ENCODE measurements at regions not wholly inside any gene's neighbourhood (a gene's known extent, or its start where the extent isn't known, plus 50 kb on each side); places are given as distances from the start of the nearest gene placed in this dataset.

DNA sequence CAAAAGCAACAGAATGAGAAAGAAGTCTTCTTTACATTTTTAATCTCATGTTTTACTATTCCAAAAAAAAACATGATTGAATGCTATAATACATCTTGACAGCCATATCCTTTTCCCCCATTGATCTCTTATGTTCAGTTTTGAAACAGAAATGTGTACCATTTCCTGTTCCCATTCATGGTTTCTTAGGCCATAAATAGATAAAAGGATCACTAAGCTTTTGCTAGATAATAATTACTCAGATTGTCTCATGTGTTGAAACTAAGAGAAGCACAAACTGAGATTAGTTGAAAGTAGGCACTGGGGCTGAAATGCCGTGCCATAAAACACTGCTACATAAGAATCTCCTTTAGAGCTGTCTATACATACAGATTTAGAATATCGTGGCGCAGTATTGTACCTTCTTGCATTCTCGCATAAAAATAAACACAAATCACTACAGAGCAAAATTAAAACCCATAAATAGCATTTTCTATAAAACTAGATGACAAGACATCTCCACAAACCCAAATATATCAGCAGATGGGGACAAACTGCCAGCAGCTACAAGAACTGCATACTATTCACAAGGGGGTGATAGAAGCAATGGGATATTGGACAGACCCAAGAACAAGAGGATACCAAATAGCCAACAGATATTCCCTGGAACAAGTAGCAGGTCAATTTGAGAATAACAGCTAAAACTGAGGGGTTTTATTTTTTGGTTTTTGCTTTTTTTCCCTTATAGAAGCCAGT is 405.3 kb upstream of the PRMT6 start:
- Histone ChIP-seq H3K18ac (ENCODE audit: low read length) (no peak overlapping the region), H3K4me3 (ENCODE audit: low read length in 2 of 2) (no peak overlapping the region), H3K4ac (ENCODE audit: low read length) (no peak overlapping the region)

DNA sequence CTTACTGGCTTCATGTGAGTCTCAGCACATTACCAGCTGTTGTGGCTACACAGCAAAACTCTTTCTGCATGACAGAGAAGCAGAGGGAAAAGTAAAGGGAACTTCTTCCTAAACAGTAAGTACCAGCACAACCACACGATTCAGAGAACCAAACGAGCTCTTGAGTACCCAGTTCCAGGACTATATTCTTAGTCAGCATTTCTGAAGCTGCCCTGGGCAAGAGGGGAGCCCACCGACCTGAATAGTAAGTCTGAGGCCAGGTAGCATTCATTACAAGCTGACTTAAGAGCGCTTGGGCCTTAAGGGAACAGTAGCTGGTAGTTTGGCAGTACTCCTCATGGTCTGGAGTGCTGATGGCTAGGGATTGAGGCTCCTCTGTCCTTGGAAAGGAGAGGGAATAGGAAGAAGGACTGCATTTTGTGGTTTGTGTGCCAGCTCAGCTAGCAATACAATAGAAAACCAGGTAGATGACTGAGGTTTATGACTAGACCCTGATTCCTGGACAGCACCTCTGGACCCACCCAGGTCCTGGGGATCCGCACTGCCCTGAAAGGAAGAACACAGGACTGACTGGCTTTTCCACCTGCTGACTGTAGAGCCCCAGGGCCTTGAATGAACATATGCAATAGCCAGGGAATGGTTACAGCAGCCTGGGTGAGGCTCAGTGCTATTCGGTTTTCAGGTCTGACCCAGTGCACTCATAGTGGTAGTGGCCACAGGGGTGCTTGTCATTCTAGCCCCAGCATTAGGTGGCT is 396.8 kb upstream of the PRMT6 start:
- H3K79me1 ChIP-seq (ENCODE audit: low read depth, low read length), result no peaks in the 10 kb centered on the region
- no peak overlapping the region for H2AK5ac ChIP-seq (ENCODE audit: low read depth, low read length)
- no peak overlapping the region for H2BK120ac ChIP-seq (ENCODE audit: low read depth, low read length)
- H3K14ac ChIP-seq (ENCODE audit: low read length), result no peak overlapping the region
- no peaks in the 10 kb centered on the region for H3K36me3 ChIP-seq (replicated peaks in 1 of 2; ENCODE audit: control insufficient read depth in 2 of 2, insufficient read depth in 2 of 2, low read length in 2 of 2)
- H3K4me1 ChIP-seq (ENCODE audit: control insufficient read depth in 2 of 2, insufficient read depth in 1 of 2, low read depth in 1 of 2, low read length in 2 of 2), result no peaks in the 10 kb centered on the region
- H3K9ac ChIP-seq (ENCODE audit: low read depth, low read length, poor library complexity), result no peak overlapping the region
- H3K4ac ChIP-seq (ENCODE audit: low read length), result no peak overlapping the region
- no CpG with 5 or more reads among the region's 6 CpGs for WGBS, 2 donors (ENCODE audit: extremely low coverage in 2 of 2, insufficient read length in 2 of 2, insufficient replicate concordance in 1 of 2)
- H2BK5ac ChIP-seq (ENCODE audit: low read length), result no peak overlapping the region
- no peak overlapping the region for H3K23ac ChIP-seq (ENCODE audit: low read depth, low read length, poor library complexity)
- H2BK12ac ChIP-seq (ENCODE audit: low read length), result no peak overlapping the region
- no peak overlapping the region for H3K4me3 ChIP-seq (ENCODE audit: low read length in 2 of 2)
- H4K8ac ChIP-seq (ENCODE audit: low read depth, low read length), result no peak overlapping the region
- no peak overlapping the region for H2AFZ ChIP-seq (ENCODE audit: low read length)
- no peak overlapping the region for H3K18ac ChIP-seq (ENCODE audit: low read length)
- H3K9me3 ChIP-seq (replicated peaks in 1 of 2; ENCODE audit: control insufficient read depth in 2 of 2, insufficient read depth in 1 of 2, low read depth in 1 of 2, low read length in 2 of 2), result no peaks in the 10 kb centered on the region
- no peak overlapping the region for H2BK15ac ChIP-seq (ENCODE audit: low read length)
- no peak overlapping the region for H3K4me2 ChIP-seq (ENCODE audit: insufficient read depth, low read length, poor library complexity, severe bottlenecking)
- H4K91ac ChIP-seq (ENCODE audit: low read depth, low read length, poor library complexity), result no peak overlapping the region
- no peak for DNase-seq (ENCODE audit: low spot score)
- no peaks in the 10 kb centered on the region for H3K27me3 ChIP-seq (ENCODE audit: control insufficient read depth in 3 of 3, insufficient read depth in 3 of 3, low read depth in 1 of 3, low read length in 3 of 3)
- no peak overlapping the region for H3K27ac ChIP-seq (replicated peaks; ENCODE audit: low read length)

More for the DNA sequence above, 405.3 kb upstream of the PRMT6 start:
- Histone ChIP-seq H3K9ac (ENCODE audit: low read depth, low read length, poor library complexity) (no peak overlapping the region), H3K23ac (ENCODE audit: low read depth, low read length, poor library complexity) (no peak overlapping the region), H3K27ac (replicated peaks; ENCODE audit: low read length) (no peak overlapping the region), H3K79me1 (ENCODE audit: low read depth, low read length) (no peaks in the 10 kb centered on the region), H3K27me3 (ENCODE audit: control insufficient read depth in 3 of 3, insufficient read depth in 3 of 3, low read depth in 1 of 3, low read length in 3 of 3) (no peaks in the 10 kb centered on the region), H3K4me1 (ENCODE audit: control insufficient read depth in 2 of 2, insufficient read depth in 1 of 2, low read depth in 1 of 2, low read length in 2 of 2) (no peaks in the 10 kb centered on the region), H3K9me3 (replicated peaks in 1 of 2; ENCODE audit: control insufficient read depth in 2 of 2, insufficient read depth in 1 of 2, low read depth in 1 of 2, low read length in 2 of 2) (no peaks in the 10 kb centered on the region), H3K36me3 (replicated peaks in 1 of 2; ENCODE audit: control insufficient read depth in 2 of 2, insufficient read depth in 2 of 2, low read length in 2 of 2) (no peaks in the 10 kb centered on the region), H2AK5ac (ENCODE audit: low read depth, low read length) (no peak overlapping the region), H2BK15ac (ENCODE audit: low read length) (no peak overlapping the region), H2AFZ (ENCODE audit: low read length) (no peak overlapping the region), H3K4me2 (ENCODE audit: insufficient read depth, low read length, poor library complexity, severe bottlenecking) (no peak overlapping the region), H3K14ac (ENCODE audit: low read length) (no peak overlapping the region), H2BK5ac (ENCODE audit: low read length) (no peak overlapping the region), H2BK12ac (ENCODE audit: low read length) (no peak overlapping the region), H2BK120ac (ENCODE audit: low read depth, low read length) (no peak overlapping the region), H4K91ac (ENCODE audit: low read depth, low read length, poor library complexity) (no peak overlapping the region), H4K8ac (ENCODE audit: low read depth, low read length) (no peak overlapping the region)
- no CpG with 5 or more reads among the region's 4 CpGs for WGBS, 2 donors (ENCODE audit: extremely low coverage in 2 of 2, insufficient read length in 2 of 2, insufficient replicate concordance in 1 of 2)
- DNase-seq (ENCODE audit: low spot score), result no peak

DNA sequence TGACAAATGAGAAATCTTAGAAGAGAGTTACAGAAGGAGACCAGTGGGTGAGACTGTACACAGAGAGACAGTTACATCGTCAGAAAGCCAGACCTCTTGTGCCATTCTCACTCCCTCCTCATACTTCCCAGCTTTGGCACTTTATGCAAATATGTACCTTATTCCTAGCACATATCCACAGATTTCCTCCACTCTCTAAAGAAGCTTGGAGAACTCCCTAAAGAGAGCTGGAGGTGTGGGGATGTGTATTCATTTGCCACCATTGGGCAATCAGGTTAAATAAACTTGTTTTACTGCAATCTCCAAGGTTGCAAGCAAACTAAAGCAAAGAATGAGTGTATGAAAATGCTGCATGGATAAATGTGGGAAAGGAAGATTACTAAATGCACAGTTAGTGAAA is 380.9 kb upstream of the PRMT6 start:
- no peak overlapping the region for H3K4me2 ChIP-seq (ENCODE audit: insufficient read depth, low read length, poor library complexity, severe bottlenecking)
- WGBS, 2 donors (ENCODE audit: extremely low coverage in 2 of 2, insufficient read length in 2 of 2, insufficient replicate concordance in 1 of 2), result no CpG with 5 or more reads among the region's 1 CpG
- no peak for DNase-seq (ENCODE audit: low spot score)
- no peak overlapping the region for H3K23ac ChIP-seq (ENCODE audit: low read depth, low read length, poor library complexity)
- no peak overlapping the region for H3K9ac ChIP-seq (ENCODE audit: low read depth, low read length, poor library complexity)
- H2BK15ac ChIP-seq (ENCODE audit: low read length), result no peak overlapping the region
- no peaks in the 10 kb centered on the region for H3K27me3 ChIP-seq (ENCODE audit: control insufficient read depth in 3 of 3, insufficient read depth in 3 of 3, low read depth in 1 of 3, low read length in 3 of 3)
- no peak overlapping the region for H2BK12ac ChIP-seq (ENCODE audit: low read length)
- no peak overlapping the region for H2AK5ac ChIP-seq (ENCODE audit: low read depth, low read length)
- H3K4me1 ChIP-seq (ENCODE audit: control insufficient read depth in 2 of 2, insufficient read depth in 1 of 2, low read depth in 1 of 2, low read length in 2 of 2), result no peaks in the 10 kb centered on the region
- no peak overlapping the region for H3K4ac ChIP-seq (ENCODE audit: low read length)
- H2BK120ac ChIP-seq (ENCODE audit: low read depth, low read length), result no peak overlapping the region
- no peak overlapping the region for H3K18ac ChIP-seq (ENCODE audit: low read length)
- H2AFZ ChIP-seq (ENCODE audit: low read length), result no peak overlapping the region
- H3K27ac ChIP-seq (replicated peaks; ENCODE audit: low read length), result no peak overlapping the region
- H3K79me1 ChIP-seq (ENCODE audit: low read depth, low read length), result no peaks in the 10 kb centered on the region
- H3K14ac ChIP-seq (ENCODE audit: low read length), result no peak overlapping the region
- no peak overlapping the region for H4K8ac ChIP-seq (ENCODE audit: low read depth, low read length)
- no peak overlapping the region for H3K4me3 ChIP-seq (ENCODE audit: low read length in 2 of 2)
- H2BK5ac ChIP-seq (ENCODE audit: low read length), result no peak overlapping the region
- H3K9me3 ChIP-seq (replicated peaks in 1 of 2; ENCODE audit: control insufficient read depth in 2 of 2, insufficient read depth in 1 of 2, low read depth in 1 of 2, low read length in 2 of 2), result no peaks in the 10 kb centered on the region
- H3K36me3 ChIP-seq (replicated peaks in 1 of 2; ENCODE audit: control insufficient read depth in 2 of 2, insufficient read depth in 2 of 2, low read length in 2 of 2), result no peaks in the 10 kb centered on the region
- H4K91ac ChIP-seq (ENCODE audit: low read depth, low read length, poor library complexity), result no peak overlapping the region

DNA sequence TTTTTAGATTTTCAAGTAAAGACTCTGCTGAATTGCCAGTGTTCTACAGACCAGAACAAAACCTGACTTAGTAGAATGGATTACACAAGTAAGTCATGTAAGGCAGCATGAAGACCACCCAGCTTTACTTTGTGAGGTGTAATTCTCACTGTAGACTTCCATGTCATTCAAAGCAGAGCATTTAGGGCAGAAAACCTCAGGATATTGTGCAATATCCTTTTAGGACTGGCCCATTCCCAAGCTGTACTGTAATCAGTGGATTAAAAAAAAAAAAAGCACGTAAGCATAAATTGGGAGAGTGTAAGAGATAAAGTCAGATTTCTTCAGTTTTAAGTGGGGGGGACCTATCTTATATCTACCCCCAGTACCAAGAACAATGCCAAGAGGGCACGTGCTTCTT is 380.5 kb upstream of the PRMT6 start:
- H2BK5ac ChIP-seq (ENCODE audit: low read length), result no peak overlapping the region
- no peak overlapping the region for H3K4me3 ChIP-seq (ENCODE audit: low read length in 2 of 2)
- no peaks in the 10 kb centered on the region for H3K27me3 ChIP-seq (ENCODE audit: control insufficient read depth in 3 of 3, insufficient read depth in 3 of 3, low read depth in 1 of 3, low read length in 3 of 3)
- H4K91ac ChIP-seq (ENCODE audit: low read depth, low read length, poor library complexity), result no peak overlapping the region
- H3K4me2 ChIP-seq (ENCODE audit: insufficient read depth, low read length, poor library complexity, severe bottlenecking), result no peak overlapping the region
- H4K8ac ChIP-seq (ENCODE audit: low read depth, low read length), result no peak overlapping the region
- H3K18ac ChIP-seq (ENCODE audit: low read length), result no peak overlapping the region
- H3K4ac ChIP-seq (ENCODE audit: low read length), result no peak overlapping the region
- H2BK15ac ChIP-seq (ENCODE audit: low read length), result no peak overlapping the region
- no peak overlapping the region for H3K14ac ChIP-seq (ENCODE audit: low read length)
- no peaks in the 10 kb centered on the region for H3K4me1 ChIP-seq (ENCODE audit: control insufficient read depth in 2 of 2, insufficient read depth in 1 of 2, low read depth in 1 of 2, low read length in 2 of 2)
- no peak overlapping the region for H3K27ac ChIP-seq (replicated peaks; ENCODE audit: low read length)
- no peak for DNase-seq (ENCODE audit: low spot score)
- H3K9ac ChIP-seq (ENCODE audit: low read depth, low read length, poor library complexity), result no peak overlapping the region
- no peaks in the 10 kb centered on the region for H3K9me3 ChIP-seq (replicated peaks in 1 of 2; ENCODE audit: control insufficient read depth in 2 of 2, insufficient read depth in 1 of 2, low read depth in 1 of 2, low read length in 2 of 2)
- WGBS, 2 donors (ENCODE audit: extremely low coverage in 2 of 2, insufficient read length in 2 of 2, insufficient replicate concordance in 1 of 2), result no CpG with 5 or more reads among the region's 2 CpGs
- no peak overlapping the region for H2BK120ac ChIP-seq (ENCODE audit: low read depth, low read length)
- no peak overlapping the region for H2AFZ ChIP-seq (ENCODE audit: low read length)
- H2BK12ac ChIP-seq (ENCODE audit: low read length), result no peak overlapping the region
- no peaks in the 10 kb centered on the region for H3K36me3 ChIP-seq (replicated peaks in 1 of 2; ENCODE audit: control insufficient read depth in 2 of 2, insufficient read depth in 2 of 2, low read length in 2 of 2)
- H2AK5ac ChIP-seq (ENCODE audit: low read depth, low read length), result no peak overlapping the region
- H3K23ac ChIP-seq (ENCODE audit: low read depth, low read length, poor library complexity), result no peak overlapping the region
- no peaks in the 10 kb centered on the region for H3K79me1 ChIP-seq (ENCODE audit: low read depth, low read length)
